ENCODE measurements at regions not wholly inside any gene's neighbourhood (a gene's known extent, or its start where the extent isn't known, plus 50 kb on each side); places are given as distances from the start of the nearest gene placed in this dataset.
A peak's percentile ranks its signal among the peaks of the same experiment; 100 is the strongest.

- Histone ChIP-seq H3K4me3 (no peak overlapping the region), H3K27me3 (no peaks in the 10 kb centered on the region), H3K4me1 (peaks cover 0 to 10% of the 10 kb centered on the region in 2 donors), H3K27ac (peak overlapping the region; percentile 40 to 44), H3K9me3 (no peaks in the 10 kb centered on the region), H3K36me3 (no peaks in the 10 kb centered on the region)
- intact Hi-C loops (cut with DNase I), result no loop called here
- TF ChIP-seq CTCF (IDR thresholded peaks at IDR 0.05), result no peak
- DNase-seq (ENCODE audit: low spot score in 2 of 2), result no peak
Measured at GRCh38 chr18:10057894-10058791, 144.3 kb downstream of the VAPA start.

GRCh38 chr18:10059610-10060468, 146.0 kb downstream of the VAPA start:
- H3K27me3 ChIP-seq, result no peaks in the 10 kb centered on the region
- no peak overlapping the region for H3K27ac ChIP-seq
- intact Hi-C loops (cut with DNase I), result no loop called here
- no peak for DNase-seq (ENCODE audit: low spot score in 2 of 2)
- no peak overlapping the region for H3K4me3 ChIP-seq
- peaks cover 0 to 10% of the 10 kb centered on the region in 2 donors for H3K4me1 ChIP-seq
- TF ChIP-seq CTCF (IDR thresholded peaks at IDR 0.05), result no peak
- no peaks in the 10 kb centered on the region for H3K36me3 ChIP-seq
- H3K9me3 ChIP-seq, result no peaks in the 10 kb centered on the region

- H3K4me3 ChIP-seq, result no peak overlapping the region
- H3K36me3 ChIP-seq, result no peaks in the 10 kb centered on the region
- no peaks in the 10 kb centered on the region for H3K27me3 ChIP-seq
- intact Hi-C loops (cut with DNase I), result no loop called here
- no peaks in the 10 kb centered on the region for H3K9me3 ChIP-seq
- peaks cover 0 to 10% of the 10 kb centered on the region in 2 donors for H3K4me1 ChIP-seq
- no peak overlapping the region for H3K27ac ChIP-seq
- TF ChIP-seq CTCF (IDR thresholded peaks at IDR 0.05), result no peak
- DNase-seq (ENCODE audit: low spot score in 2 of 2), result no peak
Measured at GRCh38 chr18:10060469-10060782, 146.6 kb downstream of the VAPA start.

GRCh38 chr18:10060841-10061240, 147.0 kb downstream of the VAPA start:
- H3K27me3 ChIP-seq, result no peaks in the 10 kb centered on the region
- peaks cover 0 to 10% of the 10 kb centered on the region in 2 donors for H3K4me1 ChIP-seq
- intact Hi-C loops (cut with DNase I), result no loop called here
- H3K27ac ChIP-seq, result no peak overlapping the region
- no peak for TF ChIP-seq CTCF (IDR thresholded peaks at IDR 0.05)
- DNase-seq (ENCODE audit: low spot score in 2 of 2), result no peak
- no peaks in the 10 kb centered on the region for H3K36me3 ChIP-seq
- H3K4me3 ChIP-seq, result no peak overlapping the region
- H3K9me3 ChIP-seq, result no peaks in the 10 kb centered on the region

- H3K27me3 ChIP-seq, result no peaks in the 10 kb centered on the region
- no peaks in the 10 kb centered on the region for H3K36me3 ChIP-seq
- intact Hi-C loops (cut with DNase I), result no loop called here
- no peak for TF ChIP-seq CTCF (IDR thresholded peaks at IDR 0.05)
- H3K27ac ChIP-seq, result no peak overlapping the region
- no peaks in the 10 kb centered on the region for H3K9me3 ChIP-seq
- no peak overlapping the region for H3K4me3 ChIP-seq
- peaks cover 0 to 10% of the 10 kb centered on the region in 2 donors for H3K4me1 ChIP-seq
- no peak for DNase-seq (ENCODE audit: low spot score in 2 of 2)
Measured at GRCh38 chr18:10061566-10062140, 147.8 kb downstream of the VAPA start.
